COLO829 (cell line): ENCODE measurements at regions not wholly inside any gene's neighbourhood (a gene's known extent, or its start where the extent isn't known, plus 50 kb on each side); places are given as distances from the start of the nearest gene placed in this dataset.
"Not testable (repeated sequence)": the region's sequence is repeated elsewhere in the genome, so short reads cannot be mapped to it uniquely, and the experiment has no call there.

ENCODE experiments used
- DNase-seq: peaks from one replicate; pipeline ENCODE4 v3.0.0; 2012; ENCODE audit warnings: low spot score

DNA sequence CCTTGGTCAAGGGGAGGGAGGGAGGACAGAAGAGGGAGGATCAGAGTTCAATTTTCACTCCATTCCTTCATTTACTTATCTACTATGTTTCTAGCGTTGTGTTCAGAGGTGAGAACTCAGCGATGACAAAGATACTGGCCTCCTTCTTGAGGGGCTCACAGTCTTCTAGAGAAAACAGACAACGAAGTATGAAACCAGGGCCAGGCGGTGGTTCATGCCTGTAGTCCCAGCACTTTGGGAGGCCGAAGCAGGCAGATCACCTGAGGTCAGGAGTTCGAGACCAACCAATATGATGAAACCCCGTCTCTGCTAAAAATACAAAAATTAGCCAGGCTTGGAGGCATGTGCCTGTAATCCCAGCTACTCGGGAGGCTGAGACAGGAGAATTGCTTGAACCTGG lies 277.4 kb downstream of the MYCN start:
- DNase-seq = not testable (repeated sequence)

DNA sequence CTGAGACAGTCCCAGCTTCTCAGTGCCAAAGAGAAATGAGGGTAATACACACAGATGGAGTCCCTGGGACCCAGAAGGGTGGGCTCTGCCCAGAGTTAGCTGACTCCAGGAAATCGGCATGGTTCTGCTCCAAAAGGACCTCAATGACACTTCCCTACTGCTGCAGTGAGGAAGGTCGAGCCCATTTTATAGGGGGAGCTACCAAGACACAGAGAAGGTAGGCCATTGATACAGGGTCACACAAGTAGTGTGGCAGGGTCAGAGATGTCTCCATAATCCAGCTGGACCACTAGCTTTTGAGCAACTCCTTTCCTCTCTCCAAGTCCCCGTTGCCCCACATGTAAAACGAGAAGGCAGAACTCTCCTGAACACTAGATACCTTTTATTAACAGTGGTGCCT lies 276.9 kb downstream of the MYCN start:
- no peak for DNase-seq

DNA sequence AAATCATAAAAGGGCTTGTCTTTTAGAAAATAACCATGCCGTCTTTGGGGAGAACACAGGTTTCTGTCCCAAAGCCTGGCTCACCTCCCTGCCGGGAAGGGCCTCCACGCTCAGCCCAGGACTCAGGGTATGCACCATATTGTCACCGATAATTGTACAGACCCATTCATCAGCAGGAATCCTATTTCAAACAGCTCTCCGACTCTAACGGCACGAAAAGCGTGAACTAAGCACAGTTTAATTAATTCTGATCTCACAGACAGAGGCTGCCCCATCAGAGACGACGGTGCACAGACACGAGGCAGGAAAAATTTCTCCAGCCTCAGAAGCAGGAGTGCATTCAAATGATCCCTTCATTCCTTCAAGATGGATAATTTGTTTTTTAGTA lies 276.2 kb downstream of the MYCN start:
- no peak for DNase-seq

DNA sequence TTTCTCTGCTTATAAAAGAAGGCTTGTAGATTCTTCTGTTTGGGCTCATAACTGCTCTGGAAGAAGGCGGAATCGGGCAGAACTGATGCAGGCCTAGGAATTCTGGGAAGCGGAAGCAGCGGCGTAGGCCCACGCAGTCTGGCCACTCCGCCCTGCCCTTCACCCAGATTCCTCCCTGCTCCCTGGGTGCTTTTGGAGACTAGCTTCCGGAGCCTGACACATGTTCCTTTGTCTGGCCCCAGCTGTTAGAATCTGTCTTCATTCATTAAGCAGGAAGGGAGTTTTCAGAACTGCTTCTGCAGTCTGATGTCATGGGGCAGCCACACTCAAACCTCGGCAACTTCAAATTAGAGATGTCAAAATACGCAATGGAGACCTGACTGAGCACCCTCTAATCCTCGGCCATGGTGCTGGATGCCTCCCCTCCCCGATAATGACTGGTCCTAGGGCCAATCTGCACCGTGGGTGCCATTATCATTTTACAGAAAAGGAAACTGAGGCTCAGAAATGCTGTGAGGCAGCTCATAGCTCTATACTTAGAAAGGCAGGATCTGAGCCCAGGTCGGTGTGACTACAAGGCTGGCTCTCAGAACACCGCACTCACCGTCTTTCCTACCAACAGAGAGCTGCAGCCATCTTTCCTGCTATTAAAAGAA lies 275.7 kb downstream of the MYCN start:
- peak; percentile 29 for DNase-seq

DNA sequence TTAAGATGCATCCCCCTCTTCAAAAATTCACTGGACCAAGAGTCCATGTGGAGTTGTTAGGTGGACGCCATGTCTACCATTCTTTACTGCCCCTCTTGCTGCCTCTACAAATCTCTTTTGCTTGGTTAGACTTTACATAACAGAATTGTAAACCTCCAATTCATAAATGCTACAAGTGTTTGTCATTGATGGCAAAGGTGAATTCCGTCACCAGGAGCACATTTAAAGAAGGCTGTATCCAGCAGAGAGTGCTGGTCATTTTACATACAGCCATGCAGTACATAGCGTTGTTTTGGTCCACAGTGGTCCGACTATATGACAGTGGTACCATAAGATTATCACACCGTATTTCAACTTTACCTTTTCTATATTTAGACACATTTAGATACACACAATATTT lies 274.5 kb downstream of the MYCN start:
- no peak for DNase-seq

DNA sequence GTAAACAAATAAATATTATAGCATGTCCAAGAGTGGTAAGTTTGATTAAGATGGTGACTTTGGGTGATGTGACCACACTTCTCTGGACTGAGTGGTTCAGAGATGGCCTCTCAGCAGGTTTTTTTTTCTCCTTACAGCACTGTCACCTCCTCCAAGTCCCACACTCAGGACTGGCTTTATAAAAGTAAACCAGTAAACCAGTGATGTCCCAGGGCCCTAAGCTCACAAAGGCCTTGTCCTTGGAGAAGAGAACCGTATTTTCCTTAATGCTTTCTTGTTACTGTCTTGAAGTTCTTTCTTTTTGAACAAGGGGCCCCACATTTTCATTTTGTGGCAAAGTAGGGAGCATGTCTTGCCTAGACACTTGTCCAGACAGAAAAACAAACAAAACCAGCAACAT lies 274.0 kb downstream of the MYCN start:
- DNase-seq = no peak

DNA sequence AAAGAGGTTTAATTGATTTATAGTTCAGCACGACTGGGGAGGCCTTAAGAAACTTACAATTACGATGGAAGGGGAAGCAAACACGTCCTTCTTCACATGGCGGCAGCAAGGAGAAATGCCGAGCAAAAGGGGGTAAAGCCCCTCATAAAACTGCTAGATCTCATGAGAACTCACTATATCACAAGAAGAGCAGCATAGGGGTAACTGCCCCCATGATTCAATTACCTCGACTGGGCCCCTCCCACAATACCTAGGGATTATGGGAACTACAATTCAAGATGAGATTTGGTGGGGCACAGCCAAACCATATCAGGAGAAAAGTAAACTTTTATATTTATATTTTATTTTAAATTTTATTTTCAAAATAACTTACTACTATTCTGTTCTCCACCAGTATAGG lies 272.0 kb downstream of the MYCN start:
- no peak for DNase-seq

DNA sequence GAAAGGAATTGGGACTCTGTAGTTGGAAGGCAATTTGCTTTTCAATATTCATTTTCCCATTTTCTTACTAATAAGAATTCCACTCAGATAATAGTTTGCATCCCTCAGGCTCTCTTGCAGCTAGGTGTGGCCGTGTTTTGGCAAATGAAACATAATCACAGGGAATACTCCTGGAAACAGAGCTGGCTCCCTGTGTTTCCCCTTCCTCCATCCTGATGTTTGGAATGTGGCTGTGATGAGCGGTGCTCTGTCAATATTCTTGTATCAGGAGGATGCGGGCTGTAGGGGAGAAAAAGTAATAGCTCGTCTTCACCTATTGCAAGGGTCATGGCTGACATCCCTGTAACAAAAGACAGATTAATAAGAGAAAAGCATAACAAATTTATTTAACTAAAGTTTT lies 271.0 kb downstream of the MYCN start:
- DNase-seq = no peak

DNA sequence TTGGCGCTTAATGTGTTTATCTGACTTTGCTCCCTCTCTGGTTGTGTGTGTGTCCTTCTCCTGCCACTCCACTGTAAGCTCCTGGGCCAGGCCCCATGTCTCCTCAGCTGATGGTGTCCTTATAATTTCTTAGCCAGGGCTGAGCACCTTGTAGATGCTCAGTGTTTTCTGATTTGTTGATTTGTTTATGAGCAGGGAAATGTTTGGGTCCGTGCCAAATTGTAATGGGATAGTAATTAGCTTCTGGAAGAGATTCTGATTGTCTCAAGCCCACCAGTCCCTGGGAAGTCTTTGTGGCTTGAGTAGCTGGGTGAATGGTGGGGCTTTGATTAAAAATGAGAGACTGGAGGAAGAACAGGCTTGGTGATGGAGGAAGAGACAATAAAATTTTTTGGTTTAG lies 270.5 kb downstream of the MYCN start:
- no peak for DNase-seq

DNA sequence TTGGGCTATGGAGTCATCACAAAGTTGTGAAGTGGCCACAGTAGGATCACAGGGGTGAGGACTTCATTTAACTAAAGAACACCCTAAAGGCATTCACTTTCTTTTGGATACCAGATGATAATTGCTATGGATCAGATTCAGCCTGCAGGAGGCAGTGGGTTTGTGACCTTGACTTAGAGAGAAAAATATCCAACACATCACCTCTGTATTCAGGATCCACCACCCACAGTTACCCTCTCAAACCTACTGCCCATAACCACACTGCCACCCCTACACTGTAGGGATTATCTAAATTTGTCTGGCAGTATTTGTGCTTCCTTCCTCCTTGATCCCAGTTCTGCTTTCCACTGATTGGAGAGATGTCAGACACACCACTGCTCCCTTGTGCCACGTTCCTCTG lies 269.4 kb downstream of the MYCN start:
- DNase-seq = no peak

DNA sequence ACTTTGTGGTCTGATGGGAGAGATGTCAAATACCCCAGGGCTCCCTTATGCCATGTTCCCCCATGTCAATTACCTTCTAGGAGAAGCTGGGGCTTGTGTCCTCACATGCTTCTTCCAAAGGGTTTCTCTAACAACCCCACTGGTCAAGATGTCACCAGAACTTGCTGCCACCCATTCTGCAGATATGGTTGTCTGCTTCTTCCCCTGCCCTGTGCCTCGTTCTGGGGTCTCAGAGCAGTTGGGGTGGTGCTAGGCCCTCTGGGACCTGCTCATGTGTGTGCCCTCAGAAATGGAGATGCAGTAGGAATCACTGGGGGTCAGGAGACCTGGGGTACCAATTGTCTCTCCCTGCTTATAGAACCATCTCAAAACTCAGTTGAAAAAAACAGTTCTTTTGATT lies 268.6 kb downstream of the MYCN start:
- DNase-seq = no peak

DNA sequence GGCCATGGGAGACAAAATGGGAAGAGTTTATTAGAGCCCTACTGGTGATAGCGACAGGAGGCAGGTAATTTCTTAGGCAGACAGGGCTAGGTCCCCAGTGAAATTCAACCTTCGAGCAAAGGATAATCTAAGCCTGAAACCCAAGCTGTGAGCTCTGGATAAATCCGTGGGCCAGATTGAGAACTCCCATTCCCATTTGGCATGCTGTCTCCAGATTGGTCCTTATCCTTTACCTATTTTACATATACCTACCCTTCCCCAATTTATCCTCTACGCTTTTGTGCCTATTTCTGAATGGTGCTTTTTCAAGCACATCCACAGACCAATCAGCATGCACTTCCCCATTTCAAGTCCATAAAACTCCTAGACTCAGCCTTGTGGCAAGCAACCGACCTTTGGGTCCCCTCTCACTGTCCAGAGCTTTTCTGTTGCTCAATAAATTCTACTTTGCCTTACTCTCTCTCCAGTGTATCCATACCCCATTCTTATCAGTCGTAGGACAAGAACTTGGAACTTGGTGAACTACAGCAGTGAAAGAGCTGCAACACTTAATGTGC lies 268.0 kb downstream of the MYCN start:
- no peak for DNase-seq

DNA sequence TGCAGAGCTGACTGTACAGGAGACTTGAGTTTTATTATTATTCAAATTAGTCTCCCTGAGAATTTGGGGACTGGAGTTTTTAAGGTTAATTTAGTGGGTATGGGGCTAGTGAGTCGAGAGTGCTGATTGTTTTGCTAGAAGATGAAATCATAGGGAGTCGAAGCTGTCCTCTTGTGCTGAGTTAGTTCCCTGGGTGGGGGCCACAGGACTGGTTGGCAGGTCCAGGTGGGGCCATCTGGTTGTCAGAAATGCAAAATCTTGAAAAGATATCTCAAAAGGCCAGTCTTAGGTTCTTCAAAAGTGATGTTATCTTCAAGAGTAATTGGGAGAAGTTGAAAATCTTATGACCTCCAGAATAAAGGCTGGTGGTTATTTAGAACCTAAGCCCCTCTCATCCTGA lies 267.3 kb downstream of the MYCN start:
- no peak for DNase-seq

DNA sequence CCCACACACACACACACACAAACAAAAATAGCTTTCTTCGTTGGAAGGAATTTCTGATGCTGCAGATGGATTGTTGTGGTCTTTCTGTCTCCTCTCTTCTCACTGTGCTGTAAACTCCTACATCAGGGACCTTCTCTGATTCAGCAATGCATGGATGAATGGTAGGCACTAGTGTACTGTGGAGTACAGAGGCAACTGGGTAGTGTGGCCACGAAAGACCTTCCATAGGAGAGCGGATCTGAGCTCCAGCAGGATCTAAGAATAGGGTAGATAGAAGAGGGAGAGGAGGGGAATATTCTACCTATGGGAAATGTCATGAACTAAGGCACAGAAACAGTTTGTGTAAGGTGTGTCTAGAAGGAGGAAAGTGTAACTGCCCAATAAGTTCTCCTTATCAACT lies 266.8 kb downstream of the MYCN start:
- no peak for DNase-seq

DNA sequence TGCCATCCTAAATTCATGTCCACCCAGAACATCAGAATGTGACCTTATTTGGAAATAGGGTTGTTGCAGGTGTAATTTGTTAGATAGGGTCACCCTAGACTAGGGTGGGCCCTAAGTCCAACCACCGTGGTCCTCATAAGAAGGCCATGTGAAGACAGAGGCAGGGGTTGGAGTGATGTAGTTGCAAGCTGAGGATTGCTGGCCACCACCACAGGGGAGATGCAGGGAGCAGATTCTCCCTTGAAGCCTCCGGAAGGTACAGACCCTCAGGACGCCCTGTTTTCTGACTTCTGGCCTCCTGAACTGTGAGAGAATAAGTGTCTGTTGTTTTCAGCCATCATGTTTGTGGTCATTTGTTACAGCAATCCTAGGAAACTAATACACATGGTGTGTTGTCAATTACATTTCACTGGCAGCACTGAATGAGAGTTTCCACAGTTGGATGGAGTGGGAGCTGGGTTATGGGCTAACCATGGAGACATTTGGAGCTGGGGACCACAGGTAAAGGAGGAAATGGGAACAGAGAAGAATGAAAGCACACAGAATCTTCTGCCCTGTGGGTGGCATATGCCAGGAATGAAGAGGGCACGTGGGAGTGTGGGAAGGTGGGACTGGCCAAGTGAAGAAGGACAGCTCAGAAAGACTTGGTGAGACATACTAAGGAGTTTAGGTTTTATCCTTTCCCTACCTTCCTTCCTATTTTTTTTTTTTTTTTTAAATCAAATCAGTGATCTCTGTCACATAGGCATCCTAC lies 266.0 kb downstream of the MYCN start:
- DNase-seq = no peak

DNA sequence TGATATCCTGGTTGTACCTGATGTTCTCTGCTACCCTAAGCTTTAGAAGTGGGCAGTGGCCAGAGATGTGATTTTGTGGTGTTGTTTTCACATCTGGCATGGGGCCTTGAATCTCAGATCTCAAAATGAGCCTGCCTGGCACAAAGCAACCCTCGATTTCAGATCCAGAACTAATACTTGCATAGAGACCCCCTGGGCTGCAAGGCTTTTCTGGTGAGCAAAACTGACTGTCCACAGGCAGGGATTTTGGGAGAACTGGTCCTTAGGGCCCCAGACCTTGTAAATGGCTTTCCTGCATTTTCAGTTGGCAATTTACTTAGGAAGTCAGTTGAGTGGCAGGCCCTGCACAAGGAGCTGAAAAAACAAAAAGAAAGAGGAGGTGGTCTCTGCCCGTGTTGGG lies 265.3 kb downstream of the MYCN start:
- DNase-seq = no peak

DNA sequence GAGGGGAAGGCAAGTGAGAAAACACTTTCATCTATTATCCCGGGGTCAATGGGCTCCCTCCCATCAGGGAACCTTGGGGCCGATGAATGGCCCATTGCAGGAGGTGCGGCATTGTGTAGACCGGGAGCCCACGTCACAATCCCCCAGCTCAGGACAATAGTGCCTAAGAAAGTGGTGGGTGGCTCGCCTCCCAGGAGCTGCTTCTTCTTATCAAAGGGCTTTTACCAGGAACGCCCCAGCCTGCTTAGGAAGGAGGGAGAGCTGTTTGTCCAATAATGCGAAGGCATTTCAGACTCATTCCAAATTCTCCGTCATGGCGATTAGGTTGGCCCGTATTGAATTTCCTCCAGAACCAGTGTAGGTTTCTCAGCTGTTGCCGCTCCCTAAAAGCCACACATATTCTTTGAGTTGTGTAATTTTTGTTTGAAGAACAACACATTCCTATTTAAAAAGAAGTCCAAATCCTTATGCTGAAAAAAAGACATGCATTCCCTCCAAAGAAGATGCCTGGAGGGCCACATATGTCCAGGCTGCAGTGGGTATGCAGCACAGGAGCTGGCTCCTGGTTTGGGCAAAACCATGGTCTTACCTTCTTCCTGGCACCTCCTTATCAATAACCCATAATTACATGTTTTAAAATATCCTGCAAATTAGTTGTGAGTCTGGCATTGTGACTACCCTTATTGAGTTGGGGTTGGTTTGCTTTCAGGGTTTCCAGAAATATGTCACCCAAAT lies 264.7 kb downstream of the MYCN start:
- peak; percentile 8 for DNase-seq

DNA sequence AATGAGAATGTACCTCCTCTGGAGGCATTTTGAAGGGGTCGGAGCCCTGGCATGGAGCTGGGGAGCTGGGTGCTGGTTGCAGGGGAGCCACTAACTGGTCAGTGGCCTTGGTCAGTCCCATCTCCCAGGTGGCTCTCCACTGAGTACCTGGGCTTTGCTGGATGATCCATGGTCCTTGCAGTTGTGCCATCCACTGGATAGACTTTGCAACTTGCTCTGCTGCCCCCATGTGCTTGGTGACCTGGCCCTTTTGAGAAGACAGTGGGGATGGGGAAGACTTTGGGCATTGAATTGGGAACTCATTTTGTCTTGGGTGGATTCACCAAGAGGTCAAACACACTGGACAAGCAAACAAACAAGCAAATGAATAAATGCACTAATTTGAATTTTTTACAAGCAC lies 263.9 kb downstream of the MYCN start:
- no peak for DNase-seq

DNA sequence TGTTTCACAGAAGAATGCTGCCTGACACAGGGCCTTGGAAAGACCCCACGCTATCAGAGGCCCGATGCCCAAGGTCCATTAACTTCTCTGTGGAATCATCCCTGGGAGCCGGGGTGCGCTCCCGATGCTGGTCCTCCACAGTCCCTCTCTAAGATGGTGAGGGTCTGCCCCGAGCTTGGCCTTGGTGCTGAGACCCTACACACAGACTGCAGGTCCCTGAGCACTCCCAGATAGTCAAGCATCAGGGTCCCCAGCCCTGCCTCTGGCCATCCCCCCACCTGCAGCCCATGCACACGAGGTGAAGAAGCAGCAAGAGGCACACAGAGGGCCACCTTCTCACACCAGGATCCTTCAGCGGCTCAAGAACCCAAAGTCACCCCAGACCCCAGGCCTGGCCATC lies 263.3 kb downstream of the MYCN start:
- no peak for DNase-seq

DNA sequence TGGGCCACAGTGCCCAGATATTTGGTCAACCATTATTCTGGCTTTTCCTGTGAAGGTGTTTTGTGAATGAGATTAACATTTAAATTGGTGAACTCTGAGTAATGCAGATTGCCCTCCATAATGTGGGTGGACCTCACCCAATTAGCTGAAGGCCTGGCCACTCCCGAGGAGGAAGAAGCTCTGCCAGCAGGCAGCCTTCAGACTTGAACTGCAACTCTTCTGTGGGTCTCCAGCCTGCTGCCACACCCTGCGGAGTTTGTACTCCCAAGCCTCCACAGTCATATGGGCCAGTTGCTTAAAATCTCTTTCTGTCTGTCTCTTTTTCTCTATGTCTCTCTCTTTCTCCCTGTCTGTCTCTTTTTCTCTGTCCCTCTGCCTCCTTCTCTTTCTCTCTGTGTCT lies 262.7 kb downstream of the MYCN start:
- no peak for DNase-seq

DNA sequence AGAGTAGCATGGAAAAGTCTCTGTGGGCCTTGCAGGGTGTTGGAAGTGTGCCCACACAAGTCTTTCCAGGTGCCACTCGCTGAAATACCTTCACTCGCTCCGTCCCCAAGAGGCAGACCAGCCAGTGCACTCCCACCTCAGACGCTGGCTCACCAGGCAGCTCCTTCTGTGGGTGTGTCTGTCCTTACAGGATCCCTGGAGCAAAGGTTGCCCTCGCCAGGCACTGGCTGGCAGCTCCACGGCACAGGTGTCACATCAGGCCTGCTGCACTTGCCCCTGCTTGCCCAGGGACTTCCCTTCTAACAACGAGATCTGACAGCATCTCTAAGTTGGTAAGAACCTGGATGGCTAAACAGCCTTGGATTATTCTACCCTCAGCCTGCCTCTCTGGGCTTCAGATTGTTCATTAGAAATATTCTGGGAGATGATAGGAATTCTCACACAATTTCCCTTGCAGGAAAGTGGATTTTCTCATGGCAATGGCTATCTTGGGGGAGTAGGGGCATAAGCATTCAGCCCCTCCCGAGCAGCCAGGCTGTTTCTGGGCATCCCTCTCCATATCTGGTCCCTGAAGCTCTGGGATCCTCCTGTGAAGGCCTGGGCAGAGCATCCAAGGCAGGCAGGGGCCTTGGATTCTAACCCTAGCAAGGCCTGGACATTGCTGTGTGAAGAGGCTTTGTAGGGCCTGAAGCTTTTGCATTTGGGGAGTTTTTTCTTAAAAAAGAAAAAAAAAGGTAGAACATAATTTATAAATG lies 262.1 kb downstream of the MYCN start:
- DNase-seq = no peak

DNA sequence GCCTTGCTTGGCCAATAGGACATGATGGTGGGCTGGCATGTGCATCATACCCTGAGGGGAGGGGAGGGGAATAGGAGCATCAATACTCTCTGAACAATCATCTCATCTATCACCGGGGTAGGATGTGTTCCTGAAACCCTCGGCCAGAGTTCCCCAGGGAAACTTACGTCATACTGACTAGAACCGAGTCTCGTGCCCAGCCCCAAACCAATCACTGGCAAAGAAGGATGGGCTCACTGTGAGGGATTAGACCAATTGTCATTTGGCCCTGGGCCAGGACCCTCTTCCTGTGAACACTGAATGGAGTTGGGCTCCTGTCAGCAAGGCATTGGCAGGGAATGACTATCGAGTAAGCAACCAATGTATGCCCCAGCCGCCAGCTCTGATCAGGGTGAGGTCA lies 261.5 kb downstream of the MYCN start:
- DNase-seq = no peak
